ENCODE measurements at regions not wholly inside any gene's neighbourhood (a gene's known extent, or its start where the extent isn't known, plus 50 kb on each side); places are given as distances from the start of the nearest gene placed in this dataset.
A peak's percentile ranks its signal among the peaks of the same experiment; 100 is the strongest.
"Not testable (repeated sequence)": the region's sequence is repeated elsewhere in the genome, so short reads cannot be mapped to it uniquely, and the experiment has no call there.

DNA sequence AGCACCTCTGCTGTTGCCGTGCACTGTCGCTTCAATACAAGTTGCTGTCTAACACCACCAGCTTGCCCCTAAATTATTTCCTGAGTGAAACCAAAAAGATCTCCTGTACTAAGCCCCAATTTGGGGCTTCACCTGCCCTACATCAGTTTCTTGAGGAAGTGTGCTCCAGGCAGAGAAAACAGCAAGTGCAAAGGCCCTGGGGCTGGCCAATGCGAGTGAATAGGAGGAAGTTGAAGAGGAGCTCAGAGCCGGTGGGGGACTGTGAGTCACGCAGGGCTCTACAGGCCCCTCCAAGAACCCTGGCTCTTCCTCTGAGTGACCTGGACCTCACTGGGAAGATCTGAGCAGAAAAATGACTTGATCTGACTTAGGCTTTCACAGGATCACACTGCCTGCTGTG lies 117.2 kb downstream of the IPO8 start:
- DNase-seq: no peak

GRCh38 chr12:30573145-30573544 lies 122.5 kb downstream of the IPO8 start:
- DNase-seq: no peak

- DNase-seq: peak; percentile 17
Measured at GRCh38 chr12:30570211-30570890, 125.3 kb downstream of the IPO8 start.

DNA sequence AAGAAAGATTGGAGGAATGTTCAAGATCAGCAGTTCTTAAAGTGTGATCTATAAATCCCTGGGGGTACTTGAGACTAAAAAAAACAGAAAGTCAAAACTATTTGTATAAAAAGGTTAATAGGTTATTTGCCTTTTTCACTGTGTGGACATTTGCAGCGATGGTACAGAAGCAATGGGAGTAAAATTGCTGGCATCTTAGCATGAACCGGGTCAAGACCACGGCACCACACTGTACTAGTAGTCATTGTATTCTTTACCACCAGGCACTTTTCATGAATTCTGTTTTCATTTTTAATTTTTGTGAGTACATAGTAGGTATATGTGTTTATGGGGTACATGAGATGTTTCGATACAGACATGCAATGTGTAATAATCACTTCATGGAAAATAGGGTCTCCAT lies 126.2 kb downstream of the IPO8 start:
- no peak for DNase-seq

DNA sequence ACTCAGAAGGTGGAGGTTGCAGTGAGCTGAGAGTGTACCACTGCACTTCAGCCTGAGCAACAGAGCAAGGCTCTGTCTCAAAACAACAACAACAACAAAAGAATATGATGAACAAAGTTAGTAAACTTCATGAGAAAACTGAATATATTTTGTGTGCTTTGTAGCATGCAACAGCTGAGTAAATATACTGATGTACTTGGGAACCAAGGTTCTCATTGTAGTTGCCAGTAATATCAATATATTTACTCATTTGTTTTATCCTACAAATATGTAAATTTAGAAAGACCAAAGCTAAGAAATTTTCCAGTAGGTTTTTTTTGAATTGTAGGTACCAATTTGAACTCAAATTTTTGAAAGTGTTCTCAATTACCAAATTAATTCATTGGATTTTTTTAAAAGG lies 127.2 kb downstream of the IPO8 start:
- no peak for DNase-seq

GRCh38 chr12:30567082-30567481 lies 128.6 kb downstream of the IPO8 start:
- no peak for DNase-seq

- no peak for DNase-seq
Measured at GRCh38 chr12:30564394-30564793, 131.3 kb downstream of the IPO8 start.

DNA sequence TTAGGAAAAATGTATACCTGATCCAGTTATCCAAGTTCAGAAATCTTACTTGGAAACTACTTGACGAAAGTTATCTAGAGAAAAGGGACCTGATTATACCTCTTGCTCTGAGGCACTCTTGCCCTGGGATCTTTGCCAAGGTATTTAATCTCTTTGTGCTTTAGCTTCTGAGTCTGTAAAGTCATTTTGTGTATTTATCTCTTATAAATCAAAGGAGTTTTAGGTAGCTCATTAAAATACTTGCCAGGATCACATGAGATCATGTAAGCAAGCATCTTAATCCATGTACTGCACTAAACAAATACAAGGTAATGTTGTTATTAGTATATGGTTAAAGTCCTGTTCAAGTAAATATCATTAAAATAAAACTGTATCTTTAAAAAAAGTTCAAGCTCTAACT lies 147.5 kb downstream of the IPO8 start:
- DNase-seq: no peak

- DNase-seq: no peak
Measured at GRCh38 chr12:30546121-30546520, 149.5 kb downstream of the IPO8 start.

GRCh38 chr12:30544704-30545103 lies 151.0 kb downstream of the IPO8 start:
- DNase-seq: not testable (repeated sequence)

DNA sequence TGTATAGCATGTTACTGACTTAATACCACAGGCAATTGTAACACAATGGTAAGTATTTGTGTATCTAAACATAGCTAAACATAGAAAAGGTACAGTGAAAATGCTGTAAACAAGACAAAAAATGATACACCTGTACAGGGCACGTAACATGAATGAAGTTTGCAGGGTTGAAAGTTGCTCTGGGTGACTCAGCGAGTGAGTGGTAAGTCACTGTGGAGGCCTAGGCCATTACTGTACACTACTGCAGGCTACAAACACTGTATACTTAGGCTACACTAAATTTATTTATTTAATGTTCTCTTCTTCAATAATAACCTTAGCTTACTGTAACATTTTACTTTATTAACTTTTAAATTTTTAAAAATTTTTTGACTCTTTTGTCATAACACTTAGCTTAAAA lies 158.4 kb downstream of the IPO8 start:
- DNase-seq: no peak

GRCh38 chr12:30533558-30534265 lies 162.0 kb downstream of the IPO8 start:
- DNase-seq: no peak

DNA sequence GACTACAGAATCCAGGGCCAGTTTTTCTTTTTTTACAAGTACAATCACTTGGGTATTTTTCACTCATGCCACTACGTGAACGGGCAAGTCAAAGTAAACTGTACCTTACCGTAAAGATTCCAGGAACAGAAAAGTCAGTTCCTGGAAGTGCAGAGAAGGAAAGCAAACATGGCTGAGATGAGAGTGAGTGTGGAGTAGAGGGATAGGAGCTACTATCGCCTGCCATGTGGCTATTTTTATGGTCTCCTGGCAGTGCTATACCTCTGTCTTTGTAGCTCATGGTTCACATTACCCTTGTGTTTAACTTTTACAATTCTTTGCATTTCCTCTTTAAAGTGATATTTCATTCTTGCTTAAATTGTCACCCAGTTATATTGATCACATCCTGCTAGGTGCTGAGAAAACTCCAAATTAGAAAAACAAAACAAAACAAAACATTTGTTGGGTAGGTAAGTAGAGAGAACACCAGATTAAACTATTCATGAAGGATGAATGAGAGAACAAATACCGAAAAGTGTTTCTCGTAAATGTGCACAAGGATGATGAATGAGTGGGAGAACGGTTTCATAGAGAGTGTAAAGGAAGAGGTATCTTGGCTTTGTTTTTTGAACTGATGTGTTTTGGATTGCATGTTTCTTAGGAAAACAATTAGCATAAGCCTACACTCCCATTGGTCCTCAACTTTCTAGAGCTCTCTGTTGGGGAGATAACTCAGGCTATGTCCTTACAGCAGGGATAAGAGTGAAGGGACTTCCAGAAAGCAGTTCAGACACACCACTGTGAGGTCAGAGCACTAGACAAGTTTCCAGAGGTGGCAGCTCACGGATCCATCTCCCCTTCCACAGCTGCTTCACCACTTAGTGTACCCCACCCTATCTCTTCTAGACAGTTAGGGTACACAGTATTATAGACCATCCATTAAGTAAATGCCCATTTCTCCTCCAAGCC lies 163.7 kb downstream of the IPO8 start:
- no peak for DNase-seq

DNA sequence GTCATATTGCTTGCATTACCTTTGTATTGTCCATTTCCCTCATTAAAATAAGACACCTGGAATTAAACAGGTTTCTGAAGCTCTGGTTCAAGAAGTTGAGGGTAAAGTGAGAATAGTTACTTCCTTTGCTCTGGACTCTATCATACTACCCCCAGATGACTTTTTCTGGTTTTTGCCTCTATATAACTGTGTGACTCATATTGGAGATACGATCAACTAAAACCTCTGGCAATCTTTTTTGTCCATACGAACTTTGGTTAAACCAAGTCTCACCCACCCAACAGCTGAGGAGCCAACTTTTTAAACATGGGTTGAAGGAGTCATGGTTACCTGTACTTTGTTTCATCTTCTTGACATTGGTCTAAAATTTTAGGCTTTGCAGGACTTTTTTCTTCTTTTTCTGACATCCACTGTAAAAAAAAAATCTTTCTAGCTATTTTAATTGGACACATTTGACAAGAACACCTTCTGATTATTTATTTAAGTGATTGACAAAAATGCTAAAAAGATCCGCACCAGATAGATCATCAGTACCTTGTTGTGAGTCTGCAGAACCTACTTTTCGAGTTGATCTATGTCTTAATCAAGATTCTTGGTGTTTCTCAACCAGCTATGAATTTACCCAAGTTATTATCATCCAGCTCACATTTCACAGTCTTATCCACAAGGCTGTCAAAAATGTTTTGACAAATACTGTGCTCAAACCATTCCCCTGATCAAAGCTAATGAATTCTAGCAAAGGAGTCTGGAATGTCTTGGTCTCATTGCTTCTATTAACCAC lies 166.0 kb downstream of the IPO8 start:
- no peak for DNase-seq

DNA sequence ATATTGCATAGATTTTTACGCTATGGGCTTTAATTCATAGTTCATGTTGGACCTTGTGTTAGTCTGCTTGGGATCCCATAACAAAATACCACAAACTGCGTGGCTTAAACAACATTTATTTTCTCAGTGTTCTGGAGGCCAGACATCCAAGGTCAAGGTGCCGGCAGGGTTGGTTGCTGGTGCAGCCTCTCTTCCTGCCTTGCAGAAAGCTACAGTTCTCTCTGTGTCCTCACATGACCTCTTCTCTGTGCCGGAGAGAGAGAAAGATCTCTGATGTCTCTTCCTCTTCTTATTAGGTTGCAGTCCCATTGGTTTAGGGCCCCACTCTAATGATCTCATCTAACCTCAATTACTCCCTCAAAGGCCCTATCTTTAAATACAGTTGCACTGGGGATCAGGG lies 170.5 kb downstream of the IPO8 start:
- no peak for DNase-seq

GRCh38 chr12:30520285-30520684 lies 175.4 kb downstream of the IPO8 start:
- not testable (repeated sequence) for DNase-seq

DNA sequence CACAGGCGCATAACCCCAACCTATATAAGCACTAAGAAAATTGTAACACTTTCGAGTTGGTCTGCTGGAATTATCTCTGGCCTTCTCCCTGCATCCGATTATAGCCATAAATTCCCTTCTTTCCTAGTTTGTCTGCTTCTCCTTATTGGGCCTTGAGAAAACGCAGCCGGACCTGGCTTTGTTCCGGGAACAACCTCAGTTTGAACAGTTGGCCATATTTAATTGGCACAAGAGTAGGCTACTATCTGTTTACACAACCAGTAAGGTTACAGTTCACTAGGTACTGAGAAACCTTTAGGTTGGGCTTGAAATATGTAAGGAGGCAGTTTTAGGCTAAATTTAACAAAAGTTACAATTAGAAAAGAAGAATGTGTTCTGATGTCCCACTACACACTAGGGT lies 176.1 kb downstream of the IPO8 start:
- no peak for DNase-seq

GRCh38 chr12:30517320-30517719 lies 178.3 kb downstream of the IPO8 start:
- no peak for DNase-seq

GRCh38 chr12:30515351-30515750 lies 180.3 kb downstream of the IPO8 start:
- peak; percentile 23 for DNase-seq

DNA sequence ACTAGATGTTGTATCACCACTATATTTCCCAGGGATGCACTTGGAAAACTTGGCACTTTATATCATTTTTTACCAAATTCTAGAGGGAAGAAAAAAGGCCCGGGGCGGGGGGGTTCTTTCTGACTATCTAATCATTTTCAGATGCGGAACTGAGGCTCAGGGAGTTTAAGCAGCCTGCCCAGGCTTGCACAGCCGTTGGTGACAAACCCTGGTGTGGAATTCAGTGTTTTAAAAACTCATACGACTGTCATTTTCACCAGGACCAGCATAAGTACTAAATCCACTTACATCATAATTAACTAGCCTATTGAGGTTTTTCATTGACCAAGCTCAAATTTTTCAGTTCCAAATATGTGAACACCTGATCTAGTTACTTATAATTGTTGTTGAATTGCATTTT lies 181.0 kb downstream of the IPO8 start:
- DNase-seq: no peak

DNA sequence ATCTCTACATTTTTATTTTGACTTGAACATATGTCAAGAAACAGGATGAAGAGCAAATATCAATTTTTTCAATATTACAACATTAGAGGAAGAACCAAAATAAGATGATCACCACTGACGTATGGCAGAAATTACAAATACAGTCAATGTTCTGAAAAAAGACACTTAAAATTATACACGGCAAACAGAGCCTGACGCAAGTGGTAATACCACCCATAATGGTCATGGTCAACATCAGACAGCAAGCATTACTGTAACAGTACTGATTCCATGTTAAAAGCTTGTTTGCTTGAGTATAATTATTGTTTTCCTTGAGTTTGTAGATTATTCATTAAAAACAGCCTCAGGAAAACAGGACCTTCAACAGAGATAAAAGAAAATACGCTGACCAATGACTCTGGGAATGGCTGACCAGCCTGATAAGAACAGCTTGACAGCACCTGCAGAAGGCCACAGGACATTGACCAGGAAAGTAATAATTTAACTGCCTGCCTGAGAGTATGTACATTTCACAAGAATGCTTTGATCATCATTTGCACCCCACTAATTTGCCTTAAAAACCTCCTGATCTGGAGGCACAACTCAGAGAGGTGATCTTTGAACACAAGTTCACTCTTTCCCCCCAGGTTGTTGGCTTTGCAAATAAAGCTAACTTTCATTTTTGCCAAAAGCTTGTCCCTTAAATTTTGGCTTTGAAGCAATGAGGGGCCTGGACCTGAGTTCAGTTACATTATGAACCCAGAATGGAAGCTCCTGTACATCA lies 187.3 kb downstream of the IPO8 start:
- no peak for DNase-seq
